OCI-LY7 (cell line): ENCODE measurements at regions not wholly inside any gene's neighbourhood (a gene's known extent, or its start where the extent isn't known, plus 50 kb on each side); places are given as distances from the start of the nearest gene placed in this dataset.

Experiments
- BruUV-seq: library from RNA; stranded (reverse); fragments of 400-500 nt; replicated peaks from 2 replicates; lab custom pipeline; 2021; lab: Mats Ljungman, UMichigan
- CTCF ChIA-PET: fragments of 300-600 bp; sonication (Branson Sonifier 250); formaldehyde crosslinking; loops from one replicate; lab custom pipeline; 2022; ENCODE audit warnings: antibody characterized with exemption; ENCODE audit not compliant: unreplicated experiment; lab: Charles Lee
- POLR2A ChIA-PET: fragments of 300-600 bp; sonication (Branson Sonifier 250); formaldehyde crosslinking; loops from one replicate; lab custom pipeline; 2022; ENCODE audit warnings: antibody characterized with exemption; lab: Charles Lee
- DNase-seq: peaks from one replicate; pipeline ENCODE4 v3.0.0-alpha.2; 2015; ENCODE audit warnings: low spot score
- H2AFZ ChIP-seq: fragments of 200-600 bp; sonication (generic), shearing (Covaris generic); 2 replicates; pipeline ENCODE4 v1.6.1; 2014; ENCODE audit warnings: mild to moderate bottlenecking, antibody characterized with exemption, low read length, moderate library complexity
- H3K27ac ChIP-seq: fragments of 200-600 bp; sonication (generic); 2 replicates; pipeline ENCODE4 v1.5.1; 2014; ENCODE audit warnings: mixed run types, low read depth, mild to moderate bottlenecking, moderate library complexity, low read length, inconsistent platforms; ENCODE audit not compliant: poor library complexity, severe bottlenecking
- H3K36me3 ChIP-seq: fragments of 200-600 bp; sonication (generic); 2 replicates; pipeline ENCODE4 v1.6.1; 2014; ENCODE audit warnings: mild to moderate bottlenecking, antibody characterized with exemption, low read length, moderate library complexity, mixed read lengths; ENCODE audit not compliant: insufficient read depth
- H3K4me1 ChIP-seq: fragments of 200-600 bp; sonication (generic); 2 replicates; pipeline ENCODE4 v1.5.1; 2014; ENCODE audit warnings: mild to moderate bottlenecking, low read length; ENCODE audit not compliant: insufficient read depth, poor library complexity, severe bottlenecking
- H3K4me2 ChIP-seq: fragments of 200-600 bp; sonication (generic); 2 replicates; pipeline ENCODE4 v1.6.1; 2014; ENCODE audit warnings: mild to moderate bottlenecking, low read length
- H3K4me3 ChIP-seq: fragments of 200-600 bp; sonication (generic); 2 replicates; pipeline ENCODE4 v1.5.1; 2014; ENCODE audit warnings: mild to moderate bottlenecking, low read depth, low read length; ENCODE audit not compliant: poor library complexity, severe bottlenecking
- H3K79me2 ChIP-seq: fragments of 200-600 bp; sonication (generic); 2 replicates; pipeline ENCODE4 v1.6.1; 2016; ENCODE audit warnings: low read depth, mild to moderate bottlenecking, low read length, moderate library complexity, mixed read lengths; ENCODE audit not compliant: insufficient read depth
- H3K9me2 ChIP-seq: fragments of 200-600 bp; sonication (generic); 2 replicates; pipeline ENCODE4 v1.6.1; 2016; ENCODE audit warnings: mild to moderate bottlenecking, low read length, mixed read lengths; ENCODE audit not compliant: insufficient read depth
- H3K9me3 ChIP-seq: fragments of 200-600 bp; sonication (generic); 2 replicates; pipeline ENCODE4 v1.6.1; 2014; ENCODE audit warnings: mild to moderate bottlenecking, mixed run types, low read length, mixed read lengths
- H4K20me1 ChIP-seq: fragments of 200-600 bp; sonication (generic); 2 replicates; pipeline ENCODE4 v1.6.1; 2014; ENCODE audit warnings: mild to moderate bottlenecking, antibody characterized with exemption, low read length, moderate library complexity, mixed read lengths; ENCODE audit not compliant: insufficient read depth
- EZH2phosphoT487 ChIP-seq: fragments of 200-600 bp; sonication (generic); IDR thresholded peaks from 2 replicates; pipeline ENCODE4 v1.6.1; 2018; ENCODE audit warnings: low read depth, borderline replicate concordance, mild to moderate bottlenecking, mixed run types, antibody characterized with exemption, low read length, moderate library complexity, mixed read lengths
- intact Hi-C: fragments of 100-400 bp; cut with micrococcal nuclease; formaldehyde crosslinking; loops from one replicate; pipeline ENCODE4 v1.10.0; 2022; ENCODE audit not compliant: unreplicated experiment
- TF ChIP-seq, protein P1 (sequence below): fragments of 200-600 bp; sonication (generic); conservative IDR thresholded peaks from 2 replicates; pipeline ENCODE4 v1.5.1; 2014; ENCODE audit warnings: mild to moderate bottlenecking, antibody characterized with exemption, low read length, moderate library complexity, mixed read lengths

DNA sequence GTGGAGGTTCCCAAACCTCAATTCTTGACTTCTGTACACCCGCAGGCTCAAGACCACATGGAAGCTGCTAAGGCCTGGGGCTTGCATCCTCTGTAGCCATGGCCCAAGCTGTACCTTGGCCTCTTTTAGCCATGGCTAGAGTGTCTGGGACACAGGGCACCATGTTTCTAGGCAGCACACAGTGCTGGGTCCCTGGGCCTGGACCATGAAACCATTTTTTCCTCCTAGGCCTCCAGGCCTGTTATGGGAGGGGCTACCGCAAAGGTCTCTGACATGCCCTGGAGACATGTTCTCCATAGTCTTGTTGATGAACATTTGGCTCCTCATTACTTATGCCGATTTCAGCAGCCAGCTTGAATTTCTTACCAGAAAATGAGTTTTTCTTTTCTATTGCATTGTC is 701.4 kb downstream of the FGF9 start:
- Histone ChIP-seq H3K27ac (no peak overlapping the region), H4K20me1 (no peaks in the 10 kb centered on the region), H3K4me3 (no peak overlapping the region), H3K79me2 (no peaks in the 10 kb centered on the region), H3K4me2 (no peak overlapping the region), H3K4me1 (no peaks in the 10 kb centered on the region), H3K9me3 (peaks cover 8% of the 10 kb centered on the region; the same call in 1 of the 2 replicates), H2AFZ (no peak overlapping the region), H3K9me2 (no peaks in the 10 kb centered on the region), H3K36me3 (no peaks in the 10 kb centered on the region)
- BruUV-seq = no TSS peak
- CTCF ChIA-PET = no interaction called here
- POLR2A ChIA-PET = no interaction called here
- intact Hi-C loops = no loop called here
- no peak for TF ChIP-seq EZH2phosphoT487
- TF ChIP-seq, protein P1, sequence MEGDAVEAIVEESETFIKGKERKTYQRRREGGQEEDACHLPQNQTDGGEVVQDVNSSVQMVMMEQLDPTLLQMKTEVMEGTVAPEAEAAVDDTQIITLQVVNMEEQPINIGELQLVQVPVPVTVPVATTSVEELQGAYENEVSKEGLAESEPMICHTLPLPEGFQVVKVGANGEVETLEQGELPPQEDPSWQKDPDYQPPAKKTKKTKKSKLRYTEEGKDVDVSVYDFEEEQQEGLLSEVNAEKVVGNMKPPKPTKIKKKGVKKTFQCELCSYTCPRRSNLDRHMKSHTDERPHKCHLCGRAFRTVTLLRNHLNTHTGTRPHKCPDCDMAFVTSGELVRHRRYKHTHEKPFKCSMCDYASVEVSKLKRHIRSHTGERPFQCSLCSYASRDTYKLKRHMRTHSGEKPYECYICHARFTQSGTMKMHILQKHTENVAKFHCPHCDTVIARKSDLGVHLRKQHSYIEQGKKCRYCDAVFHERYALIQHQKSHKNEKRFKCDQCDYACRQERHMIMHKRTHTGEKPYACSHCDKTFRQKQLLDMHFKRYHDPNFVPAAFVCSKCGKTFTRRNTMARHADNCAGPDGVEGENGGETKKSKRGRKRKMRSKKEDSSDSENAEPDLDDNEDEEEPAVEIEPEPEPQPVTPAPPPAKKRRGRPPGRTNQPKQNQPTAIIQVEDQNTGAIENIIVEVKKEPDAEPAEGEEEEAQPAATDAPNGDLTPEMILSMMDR = no peak
- peak; percentile 2 for DNase-seq

DNA sequence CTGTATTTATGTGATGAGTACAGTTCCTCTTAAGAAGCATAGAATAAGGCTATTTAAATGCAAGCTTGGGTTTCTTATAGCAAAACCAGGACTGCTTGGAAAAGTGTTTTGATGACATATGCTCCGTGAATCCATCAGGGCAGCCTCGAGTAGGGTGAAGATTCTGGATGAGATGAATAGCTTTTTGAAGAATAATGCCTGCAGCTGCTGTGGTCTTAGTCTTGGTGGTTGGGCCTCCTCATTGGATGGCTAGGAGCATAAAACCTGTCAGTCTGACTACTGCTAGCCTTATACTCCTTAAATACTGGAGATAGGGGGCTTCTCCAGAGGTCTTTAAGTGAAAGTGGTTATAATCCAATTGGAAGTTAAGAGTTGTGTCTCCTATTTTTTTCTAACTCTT is 704.3 kb downstream of the FGF9 start:
- no TSS peak for BruUV-seq
- no peaks in the 10 kb centered on the region for H3K36me3 ChIP-seq
- TF ChIP-seq EZH2phosphoT487 = no peak
- TF ChIP-seq, protein P1 = no peak
- POLR2A ChIA-PET = no interaction called here
- CTCF ChIA-PET = no interaction called here
- H3K4me1 ChIP-seq = no peaks in the 10 kb centered on the region
- no peak overlapping the region for H3K4me3 ChIP-seq
- no peak overlapping the region for H2AFZ ChIP-seq
- no peak overlapping the region for H3K27ac ChIP-seq
- no peaks in the 10 kb centered on the region for H4K20me1 ChIP-seq
- no peaks in the 10 kb centered on the region for H3K79me2 ChIP-seq
- intact Hi-C loops = no loop called here
- DNase-seq = no peak
- no peaks in the 10 kb centered on the region for H3K9me2 ChIP-seq
- no peak overlapping the region for H3K4me2 ChIP-seq
- H3K9me3 ChIP-seq = peaks cover 15% of the 10 kb centered on the region; the same call in 1 of the 2 replicates

DNA sequence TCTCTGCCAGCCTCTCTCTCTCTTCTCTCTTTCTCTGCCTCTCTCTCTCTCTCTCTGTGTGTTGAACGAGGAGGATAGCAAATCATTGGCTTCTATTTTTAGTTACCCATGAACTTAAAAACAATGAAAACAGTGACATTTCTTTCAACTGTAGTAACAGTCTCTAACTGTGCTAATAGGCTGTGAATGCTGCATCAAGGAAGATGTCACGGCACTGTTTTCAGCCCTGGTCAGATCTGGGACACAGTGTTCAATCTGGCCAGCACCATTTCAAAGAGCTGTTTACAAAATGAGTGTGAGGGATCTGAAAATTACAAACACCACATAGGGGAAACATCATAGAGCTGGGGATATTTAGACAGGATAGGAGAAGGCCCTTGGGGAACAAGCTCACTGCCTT is 717.0 kb downstream of the FGF9 start:
- POLR2A ChIA-PET = interaction anchor here (0.6 to 1.3 kb wide), 3 partner anchors 9 to 26 kb away, joined by 3 to 5 read pairs (median 3); no protein-coding TSS in a partner anchor
- BruUV-seq = no TSS peak

More for the DNA sequence above, 717.0 kb downstream of the FGF9 start:
- TF ChIP-seq, protein P1 = no peak
- no peak for TF ChIP-seq EZH2phosphoT487
- intact Hi-C loops = no loop called here
- CTCF ChIA-PET = no interaction called here
- Histone ChIP-seq H3K4me2 (no peak overlapping the region), H3K4me3 (no peak overlapping the region), H4K20me1 (no peaks in the 10 kb centered on the region), H3K27ac (no peak overlapping the region), H3K9me3 (0 out of 2 replicates have a peak, but pooled peaks cover 1% of the 10 kb centered on the region), H3K9me2 (no peaks in the 10 kb centered on the region), H3K79me2 (no peaks in the 10 kb centered on the region), H3K4me1 (no peaks in the 10 kb centered on the region), H2AFZ (no peak overlapping the region), H3K36me3 (no peaks in the 10 kb centered on the region)
- no peak for DNase-seq
